ENCODE measurements at regions not wholly inside any gene's neighbourhood (a gene's known extent, or its start where the extent isn't known, plus 50 kb on each side); places are given as distances from the start of the nearest gene placed in this dataset.

- FAIRE-seq (no peak), DNase-seq (ENCODE audit: low read depth, low spot score) (no peak)
- Histone ChIP-seq H2AFZ (ENCODE audit: control insufficient read depth, low read length) (no peak overlapping the region), H3K27ac (ENCODE audit: control insufficient read depth, insufficient read depth, low read length) (no peak overlapping the region), H3K79me2 (ENCODE audit: control insufficient read depth, insufficient read depth, low read length) (no peaks in the 10 kb centered on the region), H3K4me3 (ENCODE audit: control insufficient read depth in 2 of 3, extremely low read depth in 1 of 3, insufficient read depth in 2 of 3, low read depth in 1 of 3, low read length in 3 of 3) (no peak overlapping the region), H3K9me1 (ENCODE audit: control insufficient read depth, extremely low read depth, insufficient read depth, low read length) (no peaks in the 10 kb centered on the region), H3K36me3 (ENCODE audit: control insufficient read depth in 2 of 2, extremely low read depth in 1 of 2, insufficient read depth in 2 of 2, low read length in 2 of 2) (no peaks in the 10 kb centered on the region), H3K27me3 (ENCODE audit: control insufficient read depth, extremely low read depth, insufficient read depth, low read length) (no peaks in the 10 kb centered on the region), H3K4me2 (ENCODE audit: control insufficient read depth, extremely low read depth, insufficient read depth, low read depth, low read length) (no peak overlapping the region), H3K4me1 (ENCODE audit: control insufficient read depth, extremely low read depth, insufficient read depth, low read length) (peaks cover 16% of the 10 kb centered on the region), H3K9me3 (ENCODE audit: control insufficient read depth, low read depth, low read length) (peaks cover 4% of the 10 kb centered on the region), H4K20me1 (ENCODE audit: control insufficient read depth, extremely low read depth, insufficient read depth, low read length) (no peaks in the 10 kb centered on the region), H3K9ac (ENCODE audit: control insufficient read depth, extremely low read depth, insufficient read depth, low read length) (no peak overlapping the region)
- dilution Hi-C loops (cut with MboI; ENCODE audit: extremely low pct_ligation_motif_present, low sequenced_read_pairs) = no loop called here
- TF ChIP-seq CTCF (optimal IDR thresholded peaks at IDR 0.05 in 1 of 3, IDR thresholded peaks at IDR 0.05 in 1 of 3, conservative IDR thresholded peaks at IDR 0.05 in 1 of 3; ENCODE audit: extremely low read depth in 1 of 3, insufficient read depth in 2 of 3, low read length in 3 of 3) (no peak), EZH2 (IDR thresholded peaks at IDR 0.05; ENCODE audit: low read length) (no peak)
Observed at GRCh38 chr10:4257939-4258465, 473.0 kb upstream of the KLF6 start.

GRCh38 chr10:4256971-4257370 lies 472.0 kb upstream of the KLF6 start:
- FAIRE-seq = no peak

More at GRCh38 chr10:4256971-4257370, 472.0 kb upstream of the KLF6 start:
- Histone ChIP-seq H3K36me3 (ENCODE audit: control insufficient read depth in 2 of 2, extremely low read depth in 1 of 2, insufficient read depth in 2 of 2, low read length in 2 of 2) (no peaks in the 10 kb centered on the region), H3K27ac (ENCODE audit: control insufficient read depth, insufficient read depth, low read length) (no peak overlapping the region), H3K4me1 (ENCODE audit: control insufficient read depth, extremely low read depth, insufficient read depth, low read length) (peaks cover 16% of the 10 kb centered on the region), H3K9me1 (ENCODE audit: control insufficient read depth, extremely low read depth, insufficient read depth, low read length) (no peaks in the 10 kb centered on the region), H3K4me2 (ENCODE audit: control insufficient read depth, extremely low read depth, insufficient read depth, low read depth, low read length) (no peak overlapping the region), H3K9ac (ENCODE audit: control insufficient read depth, extremely low read depth, insufficient read depth, low read length) (no peak overlapping the region), H3K27me3 (ENCODE audit: control insufficient read depth, extremely low read depth, insufficient read depth, low read length) (no peaks in the 10 kb centered on the region), H2AFZ (ENCODE audit: control insufficient read depth, low read length) (no peak overlapping the region), H3K79me2 (ENCODE audit: control insufficient read depth, insufficient read depth, low read length) (no peaks in the 10 kb centered on the region), H3K9me3 (ENCODE audit: control insufficient read depth, low read depth, low read length) (peaks cover 4% of the 10 kb centered on the region), H4K20me1 (ENCODE audit: control insufficient read depth, extremely low read depth, insufficient read depth, low read length) (no peaks in the 10 kb centered on the region), H3K4me3 (ENCODE audit: control insufficient read depth in 2 of 3, extremely low read depth in 1 of 3, insufficient read depth in 2 of 3, low read depth in 1 of 3, low read length in 3 of 3) (no peak overlapping the region)
- DNase-seq (ENCODE audit: low read depth, low spot score) = no peak
- TF ChIP-seq EZH2 (IDR thresholded peaks at IDR 0.05; ENCODE audit: low read length) (no peak), CTCF (optimal IDR thresholded peaks at IDR 0.05 in 1 of 3, IDR thresholded peaks at IDR 0.05 in 1 of 3, conservative IDR thresholded peaks at IDR 0.05 in 1 of 3; ENCODE audit: extremely low read depth in 1 of 3, insufficient read depth in 2 of 3, low read length in 3 of 3) (no peak)
- dilution Hi-C loops (cut with MboI; ENCODE audit: extremely low pct_ligation_motif_present, low sequenced_read_pairs) = no loop called here

Measured in keratinocyte (primary cell).